SK-N-SH (cell line): ENCODE measurements at regions not wholly inside any gene's neighbourhood (a gene's known extent, or its start where the extent isn't known, plus 50 kb on each side); places are given as distances from the start of the nearest gene placed in this dataset.
A peak's percentile ranks its signal among the peaks of the same experiment; 100 is the strongest.

Source experiments
- CTCF ChIA-PET: fragments of 300-600, 350-600 bp; formaldehyde crosslinking; extraction: SDS; loops from one replicate; lab custom pipeline; 2021; lab: Yijun Ruan, JAX
- POLR2A ChIA-PET: fragments of 350-600 bp; sonication (Branson Sonifier 250); formaldehyde crosslinking; extraction: SDS; loops from one replicate; lab custom pipeline; 2020; ENCODE audit warnings: antibody characterized with exemption, inconsistent platforms; lab: Yijun Ruan, JAX
- DNase-seq: peaks from one replicate; pipeline ENCODE4 v3.0.0; 2012
- H2AFZ ChIP-seq: fragments of 200-600 bp; sonication (generic); 2 replicates; pipeline ENCODE4 v1.8.1; 2016; ENCODE audit warnings: antibody characterized with exemption, mild to moderate bottlenecking, low read depth
- H3F3A ChIP-seq: fragments of 200-600 bp; sonication (generic); replicated peaks from 2 replicates; pipeline ENCODE3; 2016; ENCODE audit warnings: antibody characterized with exemption, mild to moderate bottlenecking; ENCODE audit not compliant: insufficient read depth
- H3K27ac ChIP-seq, 2 experiments: fragments of 200-500 bp in 1 of 2; fragments of 200-600 bp in 1 of 2; sonication (Bioruptor generic) in 1 of 2; sonication (generic), shearing (Covaris generic) in 1 of 2; 2 replicates each; pipeline versions ENCODE4 v1.5.1 to v1.6.1; 2014 to 2016; ENCODE audit warnings: low read depth in 2 of 2, inconsistent platforms in 1 of 2, low read length in 1 of 2, mild to moderate bottlenecking in 1 of 2, mixed read lengths in 1 of 2
- H3K27me3 ChIP-seq: fragments of 200-600 bp; sonication (generic), shearing (Covaris generic); 2 replicates; pipeline ENCODE4 v1.6.1; 2016; ENCODE audit warnings: mixed run types; ENCODE audit not compliant: insufficient read depth
- H3K36me3 ChIP-seq, 2 experiments: fragments of 200-500 bp in 1 of 2; fragments of 200-600 bp in 1 of 2; sonication (Bioruptor generic) in 1 of 2; sonication (generic) in 1 of 2; replicated peaks in 1 of 2; 2 replicates each; pipeline versions ENCODE3 to v1.5.1; 2014 to 2016; ENCODE audit warnings: low read length in 1 of 2, mild to moderate bottlenecking in 1 of 2; ENCODE audit not compliant: insufficient read depth in 2 of 2, control insufficient read depth in 1 of 2
- H3K4me1 ChIP-seq, 2 experiments: fragments of 200-500 bp in 1 of 2; fragments of 200-600 bp in 1 of 2; sonication (Bioruptor generic) in 1 of 2; sonication (generic), shearing (Covaris generic) in 1 of 2; 2 replicates each; pipeline versions ENCODE4 v1.5.1 to v1.6.1; 2014 to 2016; ENCODE audit warnings: low read depth in 1 of 2, low read length in 1 of 2, mixed run types in 1 of 2; ENCODE audit not compliant: insufficient read depth in 2 of 2, control insufficient read depth in 1 of 2
- H3K4me2 ChIP-seq: fragments of 200-600 bp; sonication (generic), shearing (Covaris generic); 2 replicates; pipeline ENCODE4 v1.6.1; 2017; ENCODE audit warnings: mixed run types
- H3K4me3 ChIP-seq, 2 experiments: fragments of 200-500 bp in 1 of 2; fragments of 200-600 bp in 1 of 2; sonication (Bioruptor generic) in 1 of 2; sonication (generic), shearing (Covaris generic) in 1 of 2; 2 replicates each; pipeline versions ENCODE4 v1.5.1 to v1.8.1; 2014 to 2016; ENCODE audit warnings: low read depth in 2 of 2, inconsistent platforms in 1 of 2, low read length in 1 of 2, mild to moderate bottlenecking in 1 of 2, mixed read lengths in 1 of 2, moderate library complexity in 1 of 2
- H3K79me2 ChIP-seq: fragments of 200-600 bp; sonication (generic); 2 replicates; pipeline ENCODE4 v1.8.1; 2017; ENCODE audit warnings: mild to moderate bottlenecking; ENCODE audit not compliant: insufficient read depth
- H3K9ac ChIP-seq: fragments of 200-600 bp; sonication (generic); 2 replicates; pipeline ENCODE4 v1.6.1; 2017; ENCODE audit warnings: mixed run types
- H3K9me2 ChIP-seq: fragments of 200-600 bp; sonication (generic); 2 replicates; pipeline ENCODE4 v1.6.1; 2017; ENCODE audit warnings: mixed run types
- H3K9me3 ChIP-seq: fragments of 200-600 bp; sonication (generic); 2 replicates; pipeline ENCODE4 v1.6.1; 2017; ENCODE audit warnings: mixed run types, mild to moderate bottlenecking, moderate library complexity
- H4K20me1 ChIP-seq: fragments of 200-600 bp; sonication (generic); 2 replicates; pipeline ENCODE4 v1.6.1; 2017; ENCODE audit warnings: mild to moderate bottlenecking, mixed run types; ENCODE audit not compliant: insufficient read depth
- FOSL2 ChIP-seq: IDR thresholded peaks from 2 replicates; pipeline ENCODE4 v1.4.0; 2012; ENCODE audit warnings: low read depth, mild to moderate bottlenecking, moderate library complexity, borderline replicate concordance
- JUND ChIP-seq: IDR thresholded peaks from 2 replicates; pipeline ENCODE4 v1.4.0; 2012
- SIN3A ChIP-seq: IDR thresholded peaks from 2 replicates; pipeline ENCODE4 v1.6.1; 2012; ENCODE audit warnings: low read depth, mild to moderate bottlenecking, low read length, moderate library complexity, borderline replicate concordance
- TAF1 ChIP-seq: IDR thresholded peaks from 2 replicates; pipeline ENCODE4 v1.6.1; 2012; ENCODE audit warnings: low read depth, mild to moderate bottlenecking, low read length, moderate library complexity, borderline replicate concordance
- TCF12 ChIP-seq: IDR thresholded peaks from 2 replicates; pipeline ENCODE4 v1.4.0; 2012
- WGBS: methylation state at CpG from one replicate; pipeline ENCODE4 v1.1.6; 2017; ENCODE audit warnings: low lambda C conversion rate; 5-methylcytosine and 5-hydroxymethylcytosine counted together
- small RNA-seq, 7 experiments: library from RNA; depleted of rRNA; stranded (forward); fragments of <200 nt; gene quantifications; one replicate each; pipeline ENCODE3, GENCODE V24; 2012

GRCh38 chr12:25904442-25904841 is 54.0 kb upstream of the RASSF8 start:
- no peaks in the 10 kb centered on the region for H3K36me3 ChIP-seq
- no peak overlapping the region for H3K4me3 ChIP-seq
- H2AFZ ChIP-seq, result no peak overlapping the region
- DNase-seq, result no peak
- no peaks in the 10 kb centered on the region for H3K9me3 ChIP-seq
- ChIA-PET POLR2A (no interaction called here), CTCF (no interaction called here)
- no peak overlapping the region for H3K9ac ChIP-seq
- H3K27me3 ChIP-seq, result no peaks in the 10 kb centered on the region
- H3F3A ChIP-seq, result no peaks in the 10 kb centered on the region
- no peaks in the 10 kb centered on the region for H4K20me1 ChIP-seq
- H3K4me2 ChIP-seq, result no peak overlapping the region
- H3K4me1 ChIP-seq, result no peaks in the 10 kb centered on the region
- TF ChIP-seq SIN3A, result no peak
- peak; percentile 38; the same call in 1 of the 2 replicates for TF ChIP-seq FOSL2
- 0 out of 2 replicates have a peak, but pooled peaks have one; percentile 24 for TF ChIP-seq JUND
- H3K9me2 ChIP-seq, result no peaks in the 10 kb centered on the region
- WGBS, result 65% methylated on average over 1 of the region's 1 CpG
- no peaks in the 10 kb centered on the region for H3K79me2 ChIP-seq
- no peak overlapping the region for H3K27ac ChIP-seq

GRCh38 chr12:25906651-25907340 is 51.7 kb upstream of the RASSF8 start:
- no peaks in the 10 kb centered on the region for H3K79me2 ChIP-seq
- no peaks in the 10 kb centered on the region for H3K27me3 ChIP-seq
- ChIA-PET CTCF (no interaction called here), POLR2A (no interaction called here)
- no peak for DNase-seq
- no peaks in the 10 kb centered on the region for H3F3A ChIP-seq
- H4K20me1 ChIP-seq, result no peaks in the 10 kb centered on the region
- H3K9ac ChIP-seq, result no peak overlapping the region
- WGBS, result 92% methylated on average over 2 of the region's 2 CpGs
- no peaks in the 10 kb centered on the region for H3K9me2 ChIP-seq
- TF ChIP-seq TAF1 (no peak), TCF12 (no peak)
- TF ChIP-seq, all 33 proteins: peak for 0
- Histone ChIP-seq H3K9me3 (no peaks in the 10 kb centered on the region), H3K36me3 (no peaks in the 10 kb centered on the region), H3K4me2 (no peak overlapping the region), H3K27ac (no peak overlapping the region), H3K4me3 (no peak overlapping the region), H3K4me1 (no peaks in the 10 kb centered on the region), H2AFZ (no peak overlapping the region)

Small RNAs in the stretch of these regions (small RNA-seq; reads per million reads assigned to genes)
- gene RN7SKP262, result 0 reads per million in 7 experiments
